ENCODE measurements at regions not wholly inside any gene's neighbourhood (a gene's known extent, or its start where the extent isn't known, plus 50 kb on each side); places are given as distances from the start of the nearest gene placed in this dataset.

- TF ChIP-seq, protein P1, sequence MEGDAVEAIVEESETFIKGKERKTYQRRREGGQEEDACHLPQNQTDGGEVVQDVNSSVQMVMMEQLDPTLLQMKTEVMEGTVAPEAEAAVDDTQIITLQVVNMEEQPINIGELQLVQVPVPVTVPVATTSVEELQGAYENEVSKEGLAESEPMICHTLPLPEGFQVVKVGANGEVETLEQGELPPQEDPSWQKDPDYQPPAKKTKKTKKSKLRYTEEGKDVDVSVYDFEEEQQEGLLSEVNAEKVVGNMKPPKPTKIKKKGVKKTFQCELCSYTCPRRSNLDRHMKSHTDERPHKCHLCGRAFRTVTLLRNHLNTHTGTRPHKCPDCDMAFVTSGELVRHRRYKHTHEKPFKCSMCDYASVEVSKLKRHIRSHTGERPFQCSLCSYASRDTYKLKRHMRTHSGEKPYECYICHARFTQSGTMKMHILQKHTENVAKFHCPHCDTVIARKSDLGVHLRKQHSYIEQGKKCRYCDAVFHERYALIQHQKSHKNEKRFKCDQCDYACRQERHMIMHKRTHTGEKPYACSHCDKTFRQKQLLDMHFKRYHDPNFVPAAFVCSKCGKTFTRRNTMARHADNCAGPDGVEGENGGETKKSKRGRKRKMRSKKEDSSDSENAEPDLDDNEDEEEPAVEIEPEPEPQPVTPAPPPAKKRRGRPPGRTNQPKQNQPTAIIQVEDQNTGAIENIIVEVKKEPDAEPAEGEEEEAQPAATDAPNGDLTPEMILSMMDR (IDR thresholded peaks at IDR 0.05) = no peak
- TF ChIP-seq EP300 (IDR thresholded peaks at IDR 0.05) = no peak
- no peak for TF ChIP-seq POLR2A (IDR thresholded peaks at IDR 0.05)
Observed at GRCh38 chr19:20365146-20365545, 198.1 kb downstream of the ZNF486 start.
